Ishikawa (cell line): ENCODE measurements at regions not wholly inside any gene's neighbourhood (a gene's known extent, or its start where the extent isn't known, plus 50 kb on each side); places are given as distances from the start of the nearest gene placed in this dataset.
A peak's percentile ranks its signal among the peaks of the same experiment; 100 is the strongest.

ENCODE experiments used
- CEBPB ChIP-seq: IDR thresholded peaks from 2 replicates; pipeline ENCODE4 v1.6.1; 2012
- CREB1 ChIP-seq: IDR thresholded peaks from 2 replicates; pipeline ENCODE4 v1.6.1; 2012; ENCODE audit warnings: low read depth
- EGR1 ChIP-seq: IDR thresholded peaks from 2 replicates; pipeline ENCODE4 v1.6.1; 2012
- EP300 ChIP-seq: IDR thresholded peaks from 2 replicates; pipeline ENCODE4 v1.6.1; 2012; ENCODE audit warnings: borderline replicate concordance
- FOXM1 ChIP-seq: IDR thresholded peaks from 2 replicates; pipeline ENCODE4 v1.6.1; 2012; ENCODE audit warnings: low read depth, borderline replicate concordance
- NFIC ChIP-seq: IDR thresholded peaks from 2 replicates; pipeline ENCODE4 v1.6.1; 2012
- RAD21 ChIP-seq: IDR thresholded peaks from 2 replicates; pipeline ENCODE4 v1.6.1; 2012; ENCODE audit warnings: low read depth
- TAF1 ChIP-seq: IDR thresholded peaks from 2 replicates; pipeline ENCODE4 v1.6.1; 2012; ENCODE audit warnings: low read depth, mild to moderate bottlenecking
- TCF12 ChIP-seq: IDR thresholded peaks from 2 replicates; pipeline ENCODE4 v1.6.1; 2012; ENCODE audit warnings: low read depth
- TEAD4 ChIP-seq: IDR thresholded peaks from 2 replicates; pipeline ENCODE4 v1.6.1; 2012
- YY1 ChIP-seq: IDR thresholded peaks from 2 replicates; pipeline ENCODE4 v1.6.1; 2012; ENCODE audit warnings: low read depth
- ZBTB7A ChIP-seq: IDR thresholded peaks from 2 replicates; pipeline ENCODE4 v1.6.1; 2012; ENCODE audit warnings: low read depth
- TF ChIP-seq, protein P1 (sequence below): IDR thresholded peaks from 2 replicates; pipeline ENCODE4 v1.6.1; 2012
- TF ChIP-seq, protein P2 (sequence below): IDR thresholded peaks from 2 replicates; pipeline ENCODE4 v1.6.1; 2012
- TF ChIP-seq, protein P3 (sequence below): IDR thresholded peaks from 2 replicates; pipeline ENCODE4 v1.6.1; 2012; ENCODE audit warnings: low read depth, mild to moderate bottlenecking

DNA sequence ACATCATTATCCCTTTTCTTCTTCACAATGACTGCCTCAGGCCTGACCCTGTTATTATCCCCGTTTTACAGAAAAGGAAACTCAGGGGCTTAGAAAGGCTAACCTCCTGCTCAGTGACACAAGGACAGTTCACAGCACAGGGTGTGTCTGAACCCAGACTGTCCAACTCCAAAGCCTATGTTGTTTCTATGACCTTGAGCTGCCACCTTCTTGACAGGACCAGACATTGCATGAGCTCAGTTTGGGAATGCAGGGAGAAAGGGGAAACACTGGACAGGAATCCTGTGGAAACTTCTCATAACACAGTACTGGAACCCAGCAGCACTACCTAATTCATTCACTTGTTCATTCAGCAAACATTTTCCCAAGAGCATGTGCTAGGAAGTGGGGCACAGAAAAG lies 472.8 kb downstream of the CDK5RAP2 start:
- TF ChIP-seq FOXM1 = no peak
- TF ChIP-seq RAD21 = no peak
- no peak for TF ChIP-seq CREB1
- TF ChIP-seq, protein P1, sequence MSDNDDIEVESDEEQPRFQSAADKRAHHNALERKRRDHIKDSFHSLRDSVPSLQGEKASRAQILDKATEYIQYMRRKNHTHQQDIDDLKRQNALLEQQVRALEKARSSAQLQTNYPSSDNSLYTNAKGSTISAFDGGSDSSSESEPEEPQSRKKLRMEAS = no peak
- TF ChIP-seq EGR1 = no peak
- TF ChIP-seq YY1 = no peak
- TF ChIP-seq TCF12 = no peak
- TF ChIP-seq, protein P2, sequence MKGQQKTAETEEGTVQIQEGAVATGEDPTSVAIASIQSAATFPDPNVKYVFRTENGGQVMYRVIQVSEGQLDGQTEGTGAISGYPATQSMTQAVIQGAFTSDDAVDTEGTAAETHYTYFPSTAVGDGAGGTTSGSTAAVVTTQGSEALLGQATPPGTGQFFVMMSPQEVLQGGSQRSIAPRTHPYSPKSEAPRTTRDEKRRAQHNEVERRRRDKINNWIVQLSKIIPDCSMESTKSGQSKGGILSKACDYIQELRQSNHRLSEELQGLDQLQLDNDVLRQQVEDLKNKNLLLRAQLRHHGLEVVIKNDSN = no peak
- TF ChIP-seq TEAD4 = no peak
- TF ChIP-seq EP300 = no peak
- TF ChIP-seq TAF1 = no peak
- TF ChIP-seq CEBPB = no peak
- TF ChIP-seq ZBTB7A = no peak
- TF ChIP-seq NFIC = no peak

DNA sequence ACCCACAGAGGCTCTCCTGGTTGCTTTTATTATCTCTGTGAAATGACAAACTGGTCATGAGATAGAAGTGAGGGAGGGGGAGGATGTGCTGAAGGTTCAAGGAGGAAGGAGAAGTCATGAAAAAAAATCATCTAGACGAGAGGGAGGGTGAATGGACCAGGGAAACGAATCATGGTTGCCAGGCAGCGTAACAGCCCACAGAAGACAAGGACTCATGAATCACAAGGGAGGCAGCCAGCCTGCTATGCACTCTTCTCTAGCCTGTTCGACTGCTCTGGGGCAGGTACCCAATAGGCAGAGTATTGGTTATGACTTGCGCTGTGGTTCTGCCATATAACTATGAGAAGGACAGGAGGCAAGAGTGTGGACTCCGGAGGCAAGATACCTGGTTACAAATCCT lies 475.2 kb downstream of the CDK5RAP2 start:
- TF ChIP-seq, protein P3, sequence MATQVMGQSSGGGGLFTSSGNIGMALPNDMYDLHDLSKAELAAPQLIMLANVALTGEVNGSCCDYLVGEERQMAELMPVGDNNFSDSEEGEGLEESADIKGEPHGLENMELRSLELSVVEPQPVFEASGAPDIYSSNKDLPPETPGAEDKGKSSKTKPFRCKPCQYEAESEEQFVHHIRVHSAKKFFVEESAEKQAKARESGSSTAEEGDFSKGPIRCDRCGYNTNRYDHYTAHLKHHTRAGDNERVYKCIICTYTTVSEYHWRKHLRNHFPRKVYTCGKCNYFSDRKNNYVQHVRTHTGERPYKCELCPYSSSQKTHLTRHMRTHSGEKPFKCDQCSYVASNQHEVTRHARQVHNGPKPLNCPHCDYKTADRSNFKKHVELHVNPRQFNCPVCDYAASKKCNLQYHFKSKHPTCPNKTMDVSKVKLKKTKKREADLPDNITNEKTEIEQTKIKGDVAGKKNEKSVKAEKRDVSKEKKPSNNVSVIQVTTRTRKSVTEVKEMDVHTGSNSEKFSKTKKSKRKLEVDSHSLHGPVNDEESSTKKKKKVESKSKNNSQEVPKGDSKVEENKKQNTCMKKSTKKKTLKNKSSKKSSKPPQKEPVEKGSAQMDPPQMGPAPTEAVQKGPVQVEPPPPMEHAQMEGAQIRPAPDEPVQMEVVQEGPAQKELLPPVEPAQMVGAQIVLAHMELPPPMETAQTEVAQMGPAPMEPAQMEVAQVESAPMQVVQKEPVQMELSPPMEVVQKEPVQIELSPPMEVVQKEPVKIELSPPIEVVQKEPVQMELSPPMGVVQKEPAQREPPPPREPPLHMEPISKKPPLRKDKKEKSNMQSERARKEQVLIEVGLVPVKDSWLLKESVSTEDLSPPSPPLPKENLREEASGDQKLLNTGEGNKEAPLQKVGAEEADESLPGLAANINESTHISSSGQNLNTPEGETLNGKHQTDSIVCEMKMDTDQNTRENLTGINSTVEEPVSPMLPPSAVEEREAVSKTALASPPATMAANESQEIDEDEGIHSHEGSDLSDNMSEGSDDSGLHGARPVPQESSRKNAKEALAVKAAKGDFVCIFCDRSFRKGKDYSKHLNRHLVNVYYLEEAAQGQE = no peak

DNA sequence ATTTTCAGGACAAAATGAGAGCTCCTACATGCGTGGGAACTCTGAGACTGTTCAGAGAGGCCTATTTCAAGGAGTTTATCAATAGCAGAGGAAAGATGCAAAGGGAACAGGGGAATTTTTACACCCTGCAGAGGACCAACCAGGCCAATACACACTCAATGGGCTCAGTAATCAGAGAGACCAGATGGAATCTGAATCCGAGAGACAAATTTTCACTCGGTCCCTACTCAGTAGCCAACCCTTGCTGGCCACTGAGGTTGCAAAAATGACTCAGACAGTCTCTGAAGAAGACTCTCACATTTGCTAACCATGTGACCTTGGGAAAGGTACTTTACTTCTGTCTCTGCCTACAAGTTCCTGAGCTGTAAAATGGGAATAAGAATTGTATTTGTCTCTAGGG lies 479.4 kb downstream of the CDK5RAP2 start:
- TF ChIP-seq, protein P3 = no peak
- TF ChIP-seq ZBTB7A (no peak), NFIC (no peak)
- TF ChIP-seq, protein P1 = no peak

DNA sequence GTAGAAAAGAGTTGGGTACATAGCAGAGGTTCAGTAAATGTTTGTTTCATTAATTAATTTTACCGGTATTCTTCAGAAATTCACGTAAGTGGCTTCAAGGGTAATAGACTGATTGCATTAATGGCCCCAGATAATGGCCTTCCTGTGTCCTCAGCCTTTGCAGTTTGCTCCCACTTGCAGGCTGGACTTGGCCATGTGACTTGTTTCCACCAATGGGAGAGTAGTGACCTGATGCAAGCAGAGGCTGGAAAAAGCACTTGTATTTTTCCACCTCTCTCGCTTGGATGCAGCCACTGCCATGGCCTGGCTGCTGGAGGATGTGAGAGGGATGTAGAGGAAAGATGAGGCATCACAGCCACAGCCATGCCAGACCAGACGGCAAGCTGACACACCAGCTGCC lies 480.9 kb downstream of the CDK5RAP2 start:
- no peak for TF ChIP-seq EGR1
- TF ChIP-seq, protein P2 = peak; percentile 84

DNA sequence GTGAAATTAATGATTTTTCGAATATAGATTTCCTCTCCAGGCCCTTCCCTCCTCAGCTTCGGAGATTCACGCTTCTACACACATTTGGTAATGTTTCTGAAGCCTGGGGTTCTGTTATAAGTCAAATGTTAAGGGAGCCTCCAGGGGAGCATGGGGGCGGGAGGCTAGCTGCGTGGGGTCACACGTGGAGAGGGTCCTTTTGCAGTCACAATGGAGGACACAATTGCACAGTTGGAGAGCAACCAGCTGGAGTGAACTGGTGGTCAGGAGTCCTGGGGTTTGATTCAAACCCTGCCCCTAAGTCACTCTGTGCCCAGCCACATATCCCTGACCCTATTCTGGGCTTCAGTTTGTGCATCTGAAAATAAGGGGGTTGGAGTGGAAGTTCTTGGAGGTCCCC lies 481.4 kb downstream of the CDK5RAP2 start:
- TF ChIP-seq CREB1 (no peak), EGR1 (no peak), TAF1 (no peak), TCF12 (no peak), FOXM1 (no peak), ZBTB7A (no peak), CEBPB (no peak), TEAD4 (no peak), NFIC (no peak), EP300 (no peak), RAD21 (no peak), YY1 (no peak)
- TF ChIP-seq, protein P1 = no peak
- TF ChIP-seq, protein P3 = no peak
- TF ChIP-seq, protein P2 = no peak
